Choroid plexus epithelial cell (primary cell): ENCODE measurements at regions not wholly inside any gene's neighbourhood (a gene's known extent, or its start where the extent isn't known, plus 50 kb on each side); places are given as distances from the start of the nearest gene placed in this dataset.

Experiments used
- DNase-seq: peaks from one replicate; pipeline ENCODE4 v3.0.0-alpha.2; 2010; ENCODE audit warnings: low read depth
- H3K4me3 ChIP-seq: 2 replicates; pipeline ENCODE4 v1.5.1; 2011; ENCODE audit warnings: low read depth, mild to moderate bottlenecking, control low read depth, low read length, moderate library complexity
- CTCF ChIP-seq: conservative IDR thresholded peaks from 2 replicates; pipeline ENCODE4 v1.5.1; 2011; ENCODE audit warnings: low read depth, mild to moderate bottlenecking, control low read depth, inconsistent platforms, low read length, moderate library complexity

GRCh38 chr6:139653111-139653510 lies 278.7 kb upstream of the CITED2 start:
- no peak for TF ChIP-seq CTCF
- no peak for DNase-seq
- H3K4me3 ChIP-seq = no peak overlapping the region

- TF ChIP-seq CTCF = no peak
- H3K4me3 ChIP-seq = no peak overlapping the region
- DNase-seq = no peak
These were observed 276.5 kb upstream of the CITED2 start for GRCh38 chr6:139650941-139651340.

GRCh38 chr6:139649732-139650131 lies 275.3 kb upstream of the CITED2 start:
- no peak for DNase-seq
- no peak overlapping the region for H3K4me3 ChIP-seq
- no peak for TF ChIP-seq CTCF

DNA sequence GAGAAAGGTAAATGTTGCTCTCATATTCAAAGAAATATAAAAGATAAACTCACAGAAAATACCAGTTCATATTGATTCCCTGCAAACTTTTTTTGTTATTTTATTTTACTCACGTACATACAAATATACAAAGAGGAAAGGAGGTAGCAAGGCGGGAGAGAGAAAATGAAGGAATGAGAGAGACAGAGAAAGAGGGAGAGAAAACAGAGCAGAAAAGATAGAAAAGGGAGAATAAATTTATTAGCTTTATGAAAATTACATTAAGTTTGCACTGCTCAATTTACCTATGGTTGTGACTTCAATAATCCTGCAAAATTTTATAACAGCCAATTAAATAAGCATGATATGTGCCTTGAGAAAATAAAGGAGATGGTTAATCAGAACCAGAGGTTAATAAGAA lies 274.7 kb upstream of the CITED2 start:
- no peak overlapping the region for H3K4me3 ChIP-seq
- no peak for TF ChIP-seq CTCF
- no peak for DNase-seq

GRCh38 chr6:139648430-139649000 lies 274.1 kb upstream of the CITED2 start:
- no peak for TF ChIP-seq CTCF
- no peak for DNase-seq
- H3K4me3 ChIP-seq = no peak overlapping the region

GRCh38 chr6:139647841-139648240 lies 273.4 kb upstream of the CITED2 start:
- no peak for TF ChIP-seq CTCF
- no peak overlapping the region for H3K4me3 ChIP-seq
- DNase-seq = no peak

DNA sequence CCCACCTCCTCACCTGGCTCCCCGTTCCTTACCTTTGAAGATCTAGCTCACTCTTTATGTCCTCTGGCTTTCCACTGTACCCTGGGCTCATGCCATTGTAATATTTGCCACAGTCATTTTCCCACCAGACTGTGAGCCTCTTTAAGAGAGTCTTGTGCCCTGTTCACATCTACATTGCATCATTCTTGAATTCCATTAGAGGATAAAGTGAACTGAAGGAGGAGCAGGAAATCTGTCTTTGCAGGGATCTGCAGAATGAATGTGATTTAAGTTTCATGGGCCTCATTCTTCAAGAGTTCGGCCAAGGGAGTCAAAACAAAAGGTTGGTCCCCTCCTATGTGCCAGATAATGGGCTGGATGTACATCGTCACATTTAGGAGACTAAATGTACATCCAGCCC lies 272.6 kb upstream of the CITED2 start:
- peak; percentile 43 for DNase-seq
- TF ChIP-seq CTCF = no peak

More for the DNA sequence above, 272.6 kb upstream of the CITED2 start:
- H3K4me3 ChIP-seq = no peak overlapping the region
